NCI-H526 treated with DMSO at 0.1 percent for 48 hours (cell line): ENCODE measurements at regions not wholly inside any gene's neighbourhood (a gene's known extent, or its start where the extent isn't known, plus 50 kb on each side); places are given as distances from the start of the nearest gene placed in this dataset.
"Not testable (repeated sequence)": the region's sequence is repeated elsewhere in the genome, so short reads cannot be mapped to it uniquely, and the experiment has no call there.

Experiments used
- DNase-seq: peaks from one replicate; lab custom pipeline; 2025; lab: John Stamatoyannopoulos, UW

DNA sequence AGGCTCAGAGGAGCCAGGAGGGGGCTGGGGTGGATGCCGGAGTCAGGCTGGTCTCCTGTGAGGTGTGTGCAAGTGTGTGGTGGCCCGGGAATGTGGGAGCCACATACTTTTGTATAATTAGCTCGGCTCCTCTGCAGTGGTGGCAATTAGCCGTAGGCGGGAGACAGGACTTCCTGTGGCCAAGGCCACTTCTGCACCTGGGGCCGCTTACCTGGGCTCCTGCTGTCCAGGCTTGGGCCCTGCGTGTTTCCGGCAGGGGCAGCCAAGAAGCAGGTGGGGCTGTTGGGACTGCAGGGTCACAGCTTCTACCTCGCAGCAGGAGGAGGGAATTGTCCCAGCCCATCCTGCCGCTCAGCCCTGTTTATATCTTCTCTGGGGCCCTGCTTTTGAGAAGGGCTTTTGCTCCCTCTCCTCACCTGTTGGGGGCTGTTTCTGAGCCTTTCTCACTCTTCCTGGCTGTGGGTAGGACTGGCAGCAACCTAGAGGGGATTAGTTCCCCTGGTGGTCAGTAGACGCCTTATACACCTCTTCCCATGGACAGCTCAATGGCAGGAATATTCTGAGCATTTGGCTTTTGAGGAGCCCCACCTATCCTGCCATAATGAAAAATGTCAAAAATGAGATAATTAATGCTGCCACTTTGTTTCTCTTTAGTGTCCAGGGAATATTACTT is 145.4 kb upstream of the PITX1 start:
- no peak for DNase-seq

DNA sequence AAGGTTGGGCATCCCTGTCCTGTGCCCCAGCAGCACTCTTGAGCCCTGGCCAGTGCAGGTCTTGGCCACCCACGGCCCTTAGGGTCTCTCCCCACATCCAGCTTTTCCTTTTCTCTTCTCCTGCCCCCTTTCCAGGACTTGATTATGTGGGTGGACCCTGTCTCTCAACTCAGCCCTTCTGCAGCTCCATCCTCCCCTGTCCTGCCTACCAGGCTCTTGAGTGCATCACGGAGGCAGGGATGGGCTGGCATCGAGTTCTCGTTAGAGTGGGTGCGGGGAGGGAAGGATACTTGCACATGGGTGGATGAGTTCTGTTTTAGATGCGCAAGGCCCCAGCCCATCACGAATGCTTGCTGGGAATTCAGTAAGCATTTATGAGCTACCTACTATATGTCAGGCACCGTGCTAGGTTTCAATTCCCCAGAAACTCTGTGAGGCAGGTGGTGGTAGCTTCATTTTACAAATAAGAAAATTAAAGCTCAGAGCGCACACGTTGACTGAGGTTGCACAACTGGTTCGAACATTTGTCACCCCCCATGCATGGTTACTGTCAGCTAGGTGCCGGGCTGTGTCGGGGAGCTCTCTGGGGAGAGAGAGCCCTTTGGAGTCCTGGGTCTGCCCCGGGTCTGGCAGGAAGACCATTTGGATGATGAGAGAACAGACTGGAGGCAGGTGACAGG is 144.6 kb upstream of the PITX1 start:
- DNase-seq = no peak

GRCh38 chr5:135177591-135177990 is 143.6 kb upstream of the PITX1 start:
- DNase-seq = no peak

DNA sequence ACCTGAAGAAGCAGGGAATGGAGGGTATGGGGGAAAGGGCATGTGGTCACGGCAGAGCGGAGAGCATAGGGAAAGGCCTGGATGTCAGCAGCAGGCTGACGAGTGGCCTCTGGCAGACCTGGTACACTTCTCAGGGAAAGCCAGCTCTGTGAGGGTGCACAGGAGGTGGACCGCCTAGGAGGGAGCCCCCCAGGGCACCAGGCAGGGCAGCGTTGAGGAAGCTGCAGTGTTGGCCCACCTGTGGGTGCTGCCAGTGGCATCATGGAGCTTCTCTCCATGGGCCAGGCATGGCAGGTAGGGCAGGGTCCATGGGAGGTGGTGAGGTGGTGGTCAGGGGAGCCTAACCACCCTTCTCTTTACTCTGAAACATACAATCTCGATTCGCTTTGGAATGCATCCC is 143.0 kb upstream of the PITX1 start:
- DNase-seq = no peak

GRCh38 chr5:135174315-135175096 is 140.5 kb upstream of the PITX1 start:
- DNase-seq = no peak

- no peak for DNase-seq
These were observed 139.7 kb upstream of the PITX1 start for GRCh38 chr5:135173662-135174290.

DNA sequence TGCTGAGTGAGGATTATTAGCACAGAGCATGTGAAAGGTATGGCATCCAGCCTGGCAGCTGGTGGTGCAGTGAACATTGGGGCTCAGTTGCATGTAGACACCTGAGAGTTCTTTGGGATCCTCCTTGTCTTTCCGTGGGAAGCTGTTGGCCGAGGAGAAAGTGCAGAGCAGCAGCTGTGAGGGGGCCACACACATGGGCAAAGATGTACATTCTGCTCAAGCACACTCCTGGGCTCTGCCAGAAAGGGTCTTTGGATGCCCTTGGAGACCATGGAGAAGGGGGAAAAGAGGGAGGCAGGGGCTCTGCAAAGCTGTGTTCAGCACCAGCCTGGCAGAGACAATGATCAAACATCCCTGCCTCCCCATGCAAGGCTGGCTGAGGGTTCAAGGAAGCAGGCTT is 138.7 kb upstream of the PITX1 start:
- no peak for DNase-seq

DNA sequence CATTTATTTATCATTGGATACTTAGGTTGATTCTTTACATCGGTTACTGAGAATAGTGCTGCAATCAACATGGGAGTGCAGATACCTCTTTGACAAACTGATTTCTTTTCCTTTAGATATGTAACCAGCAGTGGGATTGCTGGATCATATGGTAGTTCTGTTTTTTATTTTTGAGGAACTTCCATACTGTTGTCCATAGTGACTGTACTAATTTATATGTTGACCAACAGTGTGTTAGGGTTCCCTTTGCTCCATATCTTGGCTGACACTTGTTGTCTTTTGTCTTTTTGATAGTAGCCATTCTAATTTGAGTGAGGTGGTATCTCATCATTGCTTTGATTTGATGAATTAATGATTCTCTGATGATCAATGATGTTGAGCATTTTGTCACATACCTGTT is 137.3 kb upstream of the PITX1 start:
- no peak for DNase-seq

- DNase-seq = no peak
These were observed 136.5 kb upstream of the PITX1 start for GRCh38 chr5:135170500-135170899.

- no peak for DNase-seq
These were observed 135.7 kb upstream of the PITX1 start for GRCh38 chr5:135169753-135170152.

DNA sequence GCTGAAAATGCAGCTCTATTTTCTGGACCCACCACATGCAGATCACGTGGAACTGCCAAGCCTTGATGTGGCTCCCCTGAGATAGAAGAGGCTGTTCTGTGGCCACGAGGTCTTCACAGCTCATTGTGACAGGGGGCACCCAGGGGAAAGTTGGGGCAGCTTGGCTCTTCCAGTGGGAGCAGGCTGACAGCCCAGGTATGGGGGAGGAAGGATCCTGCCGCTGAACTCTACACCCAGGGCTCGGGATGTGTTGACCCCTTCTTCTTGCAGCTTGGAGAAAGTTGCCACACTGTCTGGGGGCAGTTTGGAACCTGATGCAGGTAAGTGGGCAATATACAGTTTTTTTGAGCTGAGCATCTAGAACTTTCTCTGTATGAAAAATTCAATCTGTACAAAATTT is 133.6 kb upstream of the PITX1 start:
- no peak for DNase-seq

GRCh38 chr5:135164873-135165614 is 131.0 kb upstream of the PITX1 start:
- not testable (repeated sequence) for DNase-seq

- DNase-seq = no peak
These were observed 129.9 kb upstream of the PITX1 start for GRCh38 chr5:135163964-135164363.

GRCh38 chr5:135163391-135163790 is 129.4 kb upstream of the PITX1 start:
- no peak for DNase-seq

DNA sequence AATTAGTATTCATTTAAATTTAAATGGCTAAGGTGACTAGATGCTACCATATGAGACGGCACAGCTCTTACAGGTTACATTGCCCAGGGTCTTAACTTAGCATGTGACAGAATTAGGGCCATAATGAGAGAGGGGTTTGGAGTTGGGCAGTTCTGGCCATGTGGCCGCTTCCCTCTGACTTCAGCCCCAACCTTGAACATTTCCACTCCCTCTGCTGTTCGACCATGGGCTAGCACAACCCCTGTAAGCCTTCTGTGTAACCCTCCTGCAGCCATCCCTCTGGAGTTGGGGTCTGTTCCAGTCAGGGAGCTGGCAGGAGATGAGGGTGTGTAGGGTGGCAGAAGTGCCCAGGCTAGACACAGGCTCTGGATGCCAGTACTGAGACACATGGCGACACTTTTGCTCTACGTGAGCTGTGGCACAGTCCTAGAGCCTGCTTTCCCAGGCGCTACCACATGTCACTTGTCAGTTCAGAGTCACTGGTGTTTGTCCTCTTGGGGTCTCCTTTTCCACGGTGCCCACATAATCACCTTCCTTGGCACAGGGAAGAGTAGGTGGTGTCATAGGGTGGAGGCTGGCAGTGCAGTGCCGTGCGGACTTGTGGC is 128.7 kb upstream of the PITX1 start:
- DNase-seq = no peak

GRCh38 chr5:135161221-135161620 is 127.2 kb upstream of the PITX1 start:
- DNase-seq = no peak

GRCh38 chr5:135160036-135160675 is 126.1 kb upstream of the PITX1 start:
- DNase-seq = no peak

DNA sequence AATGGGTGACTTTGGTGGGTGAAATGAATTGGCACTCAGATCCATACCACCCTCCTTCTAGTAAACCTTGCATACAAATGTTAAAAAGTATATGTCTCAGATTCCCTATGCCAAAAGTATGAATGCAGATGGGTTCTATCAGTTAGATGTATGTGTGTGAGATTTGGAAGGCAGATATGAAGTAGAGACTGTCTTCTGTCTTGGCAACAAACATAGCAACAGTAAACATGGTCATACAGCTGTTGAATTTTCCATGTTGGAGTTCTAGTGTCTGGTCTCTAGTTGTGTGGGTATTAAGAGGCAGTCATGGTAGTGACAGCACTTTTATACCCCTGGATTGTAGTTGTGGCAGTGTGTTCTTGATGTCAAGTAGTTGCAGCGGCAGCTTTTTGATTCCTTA is 125.6 kb upstream of the PITX1 start:
- no peak for DNase-seq

- no peak for DNase-seq
These were observed 125.0 kb upstream of the PITX1 start for GRCh38 chr5:135158982-135159381.

DNA sequence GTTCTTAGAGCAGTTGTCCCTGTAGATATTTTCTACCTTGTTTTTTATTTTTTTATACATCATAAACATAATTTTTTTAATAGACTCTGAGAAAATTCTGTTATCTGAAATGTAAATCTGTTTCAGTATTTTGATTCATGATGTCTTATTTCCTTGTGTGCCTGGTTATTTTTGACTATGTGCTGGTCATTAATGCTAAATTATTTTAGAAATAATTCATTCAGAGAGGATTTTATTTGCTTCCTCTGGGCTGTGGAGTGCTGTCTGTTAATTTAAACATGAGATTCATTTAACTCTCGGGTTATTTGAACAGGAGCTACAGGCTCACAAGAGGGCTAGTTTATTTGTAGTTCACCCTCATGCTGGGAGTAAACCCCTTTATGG is 124.3 kb upstream of the PITX1 start:
- no peak for DNase-seq
